Activated T-cell treated with anti-CD3 and anti-CD28 coated beads, Interleukin-2, amount 50 U/mL, for 72 hours (primary cell): ENCODE measurements at regions not wholly inside any gene's neighbourhood (a gene's known extent, or its start where the extent isn't known, plus 50 kb on each side); places are given as distances from the start of the nearest gene placed in this dataset.

Source experiments
- ATAC-seq, 2 donors: fragments of 150-1000 bp; cut with Tn5 transposase; replicated peaks in 1 of 2; 2 replicates each; pipeline ENCODE4 v1.10.0; 2021; ENCODE audit warnings: moderate library complexity in 2 of 2, mild to moderate bottlenecking in 1 of 2
- DNase-seq, 2 donors: peaks; one replicate each; pipeline ENCODE4 v3.0.0; 2021 to 2022; ENCODE audit warnings: mixed read lengths in 1 of 2
- H3K27ac Mint-ChIP-seq: one replicate; pipeline ENCODE4 v1.8.0; 2022; ENCODE audit warnings: mild to moderate bottlenecking, moderate library complexity, mixed read lengths
- H3K27me3 Mint-ChIP-seq: one replicate; pipeline ENCODE4 v1.8.0; 2022; ENCODE audit warnings: low read depth, mixed read lengths
- H3K36me3 Mint-ChIP-seq, 2 donors: one replicate each; pipeline ENCODE4 v1.8.0; 2022; ENCODE audit warnings: mixed read lengths in 2 of 2, mild to moderate bottlenecking in 1 of 2; ENCODE audit not compliant: insufficient read depth in 2 of 2
- H3K4me1 Mint-ChIP-seq: one replicate; pipeline ENCODE4 v1.8.0; 2022; ENCODE audit warnings: low read depth, mixed read lengths
- H3K4me3 Mint-ChIP-seq, 2 donors: one replicate each; pipeline ENCODE4 v1.8.0; 2022; ENCODE audit warnings: mild to moderate bottlenecking in 2 of 2, mixed read lengths in 2 of 2, moderate library complexity in 2 of 2
- H3K9me3 Mint-ChIP-seq, 2 donors: one replicate each; pipeline ENCODE4 v1.8.0; 2022; ENCODE audit warnings: mixed read lengths in 2 of 2

- Mint-ChIP-seq H3K4me1 (no peaks in the 10 kb centered on the region), H3K36me3 (no peaks in the 10 kb centered on the region), H3K27ac (no peak overlapping the region), H3K4me3 (no peak overlapping the region), H3K9me3 (peaks cover 5 to 6% of the 10 kb centered on the region in 2 donors), H3K27me3 (no peaks in the 10 kb centered on the region)
- ATAC-seq (no peak), DNase-seq (no peak)
These were observed 87.1 kb upstream of the CNTNAP4 start for GRCh38 chr16:76190057-76190456.

- H3K9me3 Mint-ChIP-seq: peaks cover 5 to 6% of the 10 kb centered on the region in 2 donors
These were observed 86.7 kb upstream of the CNTNAP4 start for GRCh38 chr16:76190480-76190879.

GRCh38 chr16:76193906-76194615 lies 83.1 kb upstream of the CNTNAP4 start:
- Mint-ChIP-seq H3K27me3 (no peaks in the 10 kb centered on the region), H3K4me3 (no peak overlapping the region), H3K27ac (no peak overlapping the region), H3K36me3 (no peaks in the 10 kb centered on the region), H3K9me3 (peaks cover 0 to 2% of the 10 kb centered on the region in 2 donors), H3K4me1 (no peaks in the 10 kb centered on the region)
- DNase-seq (no peak), ATAC-seq (no peak)

More at GRCh38 chr16:76190480-76190879, 86.7 kb upstream of the CNTNAP4 start:
- Mint-ChIP-seq H3K27me3 (no peaks in the 10 kb centered on the region), H3K4me3 (no peak overlapping the region), H3K27ac (no peak overlapping the region), H3K36me3 (no peaks in the 10 kb centered on the region), H3K4me1 (no peaks in the 10 kb centered on the region)
- no peak for DNase-seq
- ATAC-seq: no peak

- ATAC-seq (no peak), DNase-seq (no peak)
- no peaks in the 10 kb centered on the region for H3K4me1 Mint-ChIP-seq
- no peaks in the 10 kb centered on the region for H3K27me3 Mint-ChIP-seq
- H3K4me3 Mint-ChIP-seq: no peak overlapping the region
- no peaks in the 10 kb centered on the region for H3K36me3 Mint-ChIP-seq
- no peak overlapping the region for H3K27ac Mint-ChIP-seq
- H3K9me3 Mint-ChIP-seq: peaks cover 0 to 2% of the 10 kb centered on the region in 2 donors
These were observed 82.6 kb upstream of the CNTNAP4 start for GRCh38 chr16:76194616-76195015.

- no peaks in the 10 kb centered on the region for H3K27me3 Mint-ChIP-seq
- DNase-seq: no peak
- no peak for ATAC-seq
- H3K4me3 Mint-ChIP-seq: no peak overlapping the region
- H3K27ac Mint-ChIP-seq: no peak overlapping the region
- no peaks in the 10 kb centered on the region for H3K36me3 Mint-ChIP-seq
- no peaks in the 10 kb centered on the region for H3K4me1 Mint-ChIP-seq
- peaks cover 0 to 2% of the 10 kb centered on the region in 2 donors for H3K9me3 Mint-ChIP-seq
These were observed 82.1 kb upstream of the CNTNAP4 start for GRCh38 chr16:76195056-76195455.

GRCh38 chr16:76195648-76196047 lies 81.6 kb upstream of the CNTNAP4 start:
- Mint-ChIP-seq H3K27me3 (no peaks in the 10 kb centered on the region), H3K4me3 (no peak overlapping the region), H3K9me3 (peaks cover 0 to 2% of the 10 kb centered on the region in 2 donors), H3K4me1 (no peaks in the 10 kb centered on the region), H3K36me3 (no peaks in the 10 kb centered on the region), H3K27ac (no peak overlapping the region)
- ATAC-seq (no peak), DNase-seq (no peak)

- H3K27ac Mint-ChIP-seq: no peak overlapping the region
- H3K27me3 Mint-ChIP-seq: no peaks in the 10 kb centered on the region
- no peak for DNase-seq
- no peaks in the 10 kb centered on the region for H3K9me3 Mint-ChIP-seq
- no peaks in the 10 kb centered on the region for H3K4me1 Mint-ChIP-seq
- H3K4me3 Mint-ChIP-seq: no peak overlapping the region
- no peaks in the 10 kb centered on the region for H3K36me3 Mint-ChIP-seq
- ATAC-seq: no peak
These were observed 79.3 kb upstream of the CNTNAP4 start for GRCh38 chr16:76197900-76198299.

GRCh38 chr16:76199681-76200220 lies 77.5 kb upstream of the CNTNAP4 start:
- Mint-ChIP-seq H3K4me3 (no peak overlapping the region), H3K27ac (no peak overlapping the region), H3K27me3 (no peaks in the 10 kb centered on the region), H3K36me3 (no peaks in the 10 kb centered on the region), H3K4me1 (no peaks in the 10 kb centered on the region), H3K9me3 (peaks cover 2 to 3% of the 10 kb centered on the region in 2 donors)
- ATAC-seq: no peak
- DNase-seq: no peak

GRCh38 chr16:76201385-76201784 lies 75.8 kb upstream of the CNTNAP4 start:
- Mint-ChIP-seq H3K27ac (no peak overlapping the region), H3K36me3 (no peaks in the 10 kb centered on the region), H3K4me3 (no peak overlapping the region), H3K27me3 (no peaks in the 10 kb centered on the region), H3K4me1 (no peaks in the 10 kb centered on the region), H3K9me3 (peaks cover 2 to 3% of the 10 kb centered on the region in 2 donors)
- DNase-seq (no peak), ATAC-seq (no peak)

- Mint-ChIP-seq H3K27ac (no peak overlapping the region), H3K4me1 (no peaks in the 10 kb centered on the region), H3K36me3 (no peaks in the 10 kb centered on the region), H3K27me3 (no peaks in the 10 kb centered on the region), H3K9me3 (peaks cover 5 to 7% of the 10 kb centered on the region in 2 donors), H3K4me3 (no peak overlapping the region)
- no peak for ATAC-seq
- DNase-seq: no peak
These were observed 73.0 kb upstream of the CNTNAP4 start for GRCh38 chr16:76204249-76204648.

GRCh38 chr16:76207270-76207669 lies 69.9 kb upstream of the CNTNAP4 start:
- DNase-seq (no peak), ATAC-seq (no peak)
- no peaks in the 10 kb centered on the region for H3K27me3 Mint-ChIP-seq
- no peaks in the 10 kb centered on the region for H3K4me1 Mint-ChIP-seq
- H3K9me3 Mint-ChIP-seq: peaks cover 9 to 11% of the 10 kb centered on the region in 2 donors
- no peak overlapping the region for H3K27ac Mint-ChIP-seq
- no peaks in the 10 kb centered on the region for H3K36me3 Mint-ChIP-seq
- H3K4me3 Mint-ChIP-seq: no peak overlapping the region

- Mint-ChIP-seq H3K27me3 (no peaks in the 10 kb centered on the region), H3K9me3 (peaks cover 6 to 10% of the 10 kb centered on the region in 2 donors), H3K27ac (no peak overlapping the region), H3K4me3 (no peak overlapping the region), H3K4me1 (no peaks in the 10 kb centered on the region), H3K36me3 (peaks cover 0 to 2% of the 10 kb centered on the region in 2 donors)
- ATAC-seq (no peak), DNase-seq (no peak)
These were observed 67.0 kb upstream of the CNTNAP4 start for GRCh38 chr16:76210157-76210556.

GRCh38 chr16:76213860-76214259 lies 63.3 kb upstream of the CNTNAP4 start:
- no peak for ATAC-seq
- Mint-ChIP-seq H3K27ac (no peak overlapping the region), H3K27me3 (no peaks in the 10 kb centered on the region), H3K36me3 (peaks cover 0 to 2% of the 10 kb centered on the region in 2 donors), H3K4me3 (no peak overlapping the region), H3K9me3 (peaks cover 4 to 8% of the 10 kb centered on the region in 2 donors), H3K4me1 (no peaks in the 10 kb centered on the region)
- DNase-seq: no peak

GRCh38 chr16:76214856-76215255 lies 62.3 kb upstream of the CNTNAP4 start:
- H3K4me1 Mint-ChIP-seq: no peaks in the 10 kb centered on the region
- no peak overlapping the region for H3K27ac Mint-ChIP-seq
- ATAC-seq (no peak), DNase-seq (no peak)
- H3K27me3 Mint-ChIP-seq: no peaks in the 10 kb centered on the region
- H3K9me3 Mint-ChIP-seq: peaks cover 4 to 8% of the 10 kb centered on the region in 2 donors
- no peak overlapping the region for H3K4me3 Mint-ChIP-seq
- H3K36me3 Mint-ChIP-seq: peaks cover 0 to 2% of the 10 kb centered on the region in 2 donors
